HL-60 (cell line): ENCODE measurements at regions not wholly inside any gene's neighbourhood (a gene's known extent, or its start where the extent isn't known, plus 50 kb on each side); places are given as distances from the start of the nearest gene placed in this dataset.

Experiments
- CTCF ChIP-seq: IDR thresholded peaks from one replicate; pipeline ENCODE4 v1.5.1; 2011; ENCODE audit warnings: low read length, control low read depth, inconsistent platforms; ENCODE audit not compliant: insufficient read depth
- GABPA ChIP-seq: IDR thresholded peaks from 2 replicates; pipeline ENCODE4 v1.6.1; 2012; ENCODE audit warnings: low read depth
- POLR2AphosphoS5 ChIP-seq: IDR thresholded peaks from 2 replicates; pipeline ENCODE4 v1.6.1; 2012; ENCODE audit warnings: low read depth
- REST ChIP-seq: IDR thresholded peaks from 2 replicates; pipeline ENCODE4 v1.6.1; 2012; ENCODE audit warnings: low read depth; ENCODE audit not compliant: insufficient replicate concordance
- SPI1 ChIP-seq: IDR thresholded peaks from 2 replicates; pipeline ENCODE4 v1.6.1; 2012; ENCODE audit warnings: low read depth, mild to moderate bottlenecking, borderline replicate concordance

GRCh38 chr21:16264319-16264718, 534.5 kb downstream of the USP25 start:
- TF ChIP-seq REST (no peak), CTCF (no peak), POLR2AphosphoS5 (no peak), SPI1 (peak; percentile 40; the same call in 1 of the 2 replicates), GABPA (no peak)
